Spleen (tissue), 11 donors: ENCODE measurements at regions not wholly inside any gene's neighbourhood (a gene's known extent, or its start where the extent isn't known, plus 50 kb on each side); places are given as distances from the start of the nearest gene placed in this dataset.

ENCODE experiments used
- DNase-seq: peaks from one replicate; pipeline ENCODE4 v3.0.0-alpha.2; 2020
- H3K27ac ChIP-seq, 8 donors: fragments of 200-600 bp; sonication (generic) in 7 of 8; 1 replicate in 4 of 8; 2 replicates in 4 of 8; pipeline versions ENCODE4 v1.5.0 to v1.8.0; 2016 to 2021; ENCODE audit warnings: inconsistent platforms in 4 of 8, mild to moderate bottlenecking in 4 of 8, moderate library complexity in 1 of 8
- H3K27me3 ChIP-seq, 7 donors: fragments of 200-600 bp; sonication (generic) in 6 of 7; replicated peaks in 1 of 7; 1 replicate in 4 of 7; 2 replicates in 3 of 7; pipeline versions ENCODE4 v1.5.0 to v1.8.0; 2016 to 2021; ENCODE audit warnings: inconsistent platforms in 3 of 7, mild to moderate bottlenecking in 1 of 7
- H3K36me3 ChIP-seq, 6 donors: fragments of 200-600 bp; sonication (generic) in 5 of 6; 1 replicate in 4 of 6; 2 replicates in 2 of 6; pipeline versions ENCODE4 v1.5.0 to v1.8.0; 2016 to 2021; ENCODE audit warnings: inconsistent platforms in 2 of 6
- H3K4me1 ChIP-seq, 6 donors: fragments of 200-600 bp; sonication (generic) in 5 of 6; 1 replicate in 3 of 6; 2 replicates in 3 of 6; pipeline versions ENCODE4 v1.5.0 to v1.8.0; 2016 to 2021; ENCODE audit warnings: inconsistent platforms in 3 of 6
- H3K4me3 ChIP-seq, 8 donors: fragments of 200-600 bp; sonication (generic) in 7 of 8; 1 replicate in 4 of 8; 2 replicates in 4 of 8; pipeline versions ENCODE4 v1.5.0 to v1.8.0; 2016 to 2021; ENCODE audit warnings: inconsistent platforms in 4 of 8, mild to moderate bottlenecking in 4 of 8, moderate library complexity in 2 of 8
- H3K9me3 ChIP-seq, 8 donors: fragments of 200-600 bp; sonication (generic) in 7 of 8; 1 replicate in 4 of 8; 2 replicates in 4 of 8; pipeline versions ENCODE4 v1.5.0 to v1.8.0; 2016 to 2021; ENCODE audit warnings: inconsistent platforms in 4 of 8
- CTCF ChIP-seq, 11 experiments: fragments of 200-600 bp in 7 of 11; fragments of 450-650 bp in 4 of 11; sonication (generic) in 4 of 11; IDR thresholded peaks in 8 of 11; conservative IDR thresholded peaks in 3 of 11; 1 replicate in 7 of 11; 2 replicates in 4 of 11; pipeline versions ENCODE4 v1.4.0 to v1.8.0; 2016 to 2021; ENCODE audit warnings: antibody characterized with exemption in 11 of 11, inconsistent platforms in 4 of 11, mild to moderate bottlenecking in 1 of 11
- POLR2A ChIP-seq, 3 donors: fragments of 450-650 bp; IDR thresholded peaks; one replicate each; pipeline ENCODE4 v1.5.1; 2017; ENCODE audit warnings: antibody characterized with exemption in 3 of 3, mild to moderate bottlenecking in 1 of 3
- POLR2AphosphoS5 ChIP-seq, 3 donors: sonication (generic); formaldehyde crosslinking; IDR thresholded peaks; one replicate each; pipeline ENCODE4 v1.5.1; 2017; ENCODE audit warnings: antibody characterized with exemption in 3 of 3
- WGBS, 5 donors: extraction: QIAGEN DNeasy Blood & Tissue Kit in 3 of 5; methylation state at CpG; one replicate each; pipeline versions ENCODE4 v1.1.5 to v1.1.7; 2013 to 2018; 5-methylcytosine and 5-hydroxymethylcytosine counted together
- intact Hi-C: fragments of 100-400 bp; cut with DNase I; formaldehyde crosslinking; loops from one replicate; pipeline ENCODE4 v1.15.0; 2023; ENCODE audit warnings: low total_unique reads
- donor health status: healthy with polysubstance abuse.
- donor health status: DM: no; HTN: no; CAD: no; lungs with moderate emphysema.
- donor health status: DM: no; HTN: no; CAD: no.
- donor health status: Bipolar disorder and iron deficiency.
- donor health status: healthy.
- donor health status: DM: no; HTN: no; CAD: no.
- donor health status: DM: yes; HTN: yes; CAD: no.

GRCh38 chr6:165939601-165940290 lies 227.9 kb downstream of the TBXT start:
- Histone ChIP-seq H3K9me3 (peaks cover 0 to 19% (median 0%) of the 10 kb centered on the region in 8 donors), H3K27me3 (peaks cover 0 to 12% (median 0%) of the 10 kb centered on the region in 7 donors), H3K4me3 (no peak overlapping the region), H3K27ac (no peak overlapping the region), H3K4me1 (no peaks in the 10 kb centered on the region), H3K36me3 (no peaks in the 10 kb centered on the region)
- intact Hi-C loops: no loop called here
- DNase-seq: no peak
- 77 to 85% (median 83%) methylated on average over 10 of the region's 10 CpGs for WGBS, 5 donors
- TF ChIP-seq CTCF (IDR thresholded peaks at IDR 0.05 in 8 of 11, conservative IDR thresholded peaks at IDR 0.05 in 3 of 11) (no peak), POLR2A (IDR thresholded peaks at IDR 0.05) (no peak), POLR2AphosphoS5 (IDR thresholded peaks at IDR 0.05) (no peak)

DNA sequence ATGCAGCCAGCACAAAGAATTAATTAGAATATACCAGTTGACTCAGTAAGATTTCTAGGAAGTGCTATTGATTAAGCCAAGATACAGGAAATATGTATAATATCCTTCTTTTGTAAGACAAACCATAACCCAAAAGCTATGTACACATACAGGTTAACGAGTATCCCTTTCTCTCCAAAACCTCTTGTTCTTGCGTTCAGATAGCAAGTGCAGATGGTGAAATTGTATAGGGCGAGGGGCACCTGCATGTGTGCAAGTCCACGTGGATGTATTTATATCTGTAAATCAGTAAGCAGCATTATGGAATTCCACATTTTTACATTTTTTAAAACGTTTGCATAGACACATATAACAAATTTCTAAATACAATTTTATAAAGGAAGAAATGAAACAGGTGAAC lies 228.6 kb downstream of the TBXT start:
- Histone ChIP-seq H3K4me1 (no peaks in the 10 kb centered on the region), H3K36me3 (no peaks in the 10 kb centered on the region), H3K9me3 (peaks cover 0 to 18% (median 0%) of the 10 kb centered on the region in 8 donors), H3K4me3 (no peak overlapping the region), H3K27me3 (peaks cover 0 to 18% (median 0%) of the 10 kb centered on the region in 7 donors), H3K27ac (no peak overlapping the region)
- intact Hi-C loops: no loop called here
- TF ChIP-seq POLR2AphosphoS5 (IDR thresholded peaks at IDR 0.05) (no peak), CTCF (IDR thresholded peaks at IDR 0.05 in 8 of 11, conservative IDR thresholded peaks at IDR 0.05 in 3 of 11) (no peak), POLR2A (IDR thresholded peaks at IDR 0.05) (no peak)
- no peak for DNase-seq
- WGBS, 5 donors: 69 to 85% (median 76%) methylated on average over 5 of the region's 5 CpGs

GRCh38 chr6:165937564-165938358 lies 229.9 kb downstream of the TBXT start:
- no peak for DNase-seq
- Histone ChIP-seq H3K4me1 (no peaks in the 10 kb centered on the region), H3K27ac (no peak overlapping the region), H3K27me3 (peaks cover 0 to 31% (median 0%) of the 10 kb centered on the region in 7 donors), H3K4me3 (no peak overlapping the region), H3K36me3 (no peaks in the 10 kb centered on the region), H3K9me3 (peaks cover 0 to 9% (median 0%) of the 10 kb centered on the region in 8 donors)
- TF ChIP-seq CTCF (IDR thresholded peaks at IDR 0.05 in 8 of 11, conservative IDR thresholded peaks at IDR 0.05 in 3 of 11) (no peak), POLR2AphosphoS5 (IDR thresholded peaks at IDR 0.05) (no peak), POLR2A (IDR thresholded peaks at IDR 0.05) (no peak)
- 72 to 78% (median 74%) methylated on average over 3 of the region's 3 CpGs for WGBS, 5 donors
- intact Hi-C loops: no loop called here

GRCh38 chr6:165936660-165937059 lies 231.0 kb downstream of the TBXT start:
- no peak for TF ChIP-seq POLR2AphosphoS5 (IDR thresholded peaks at IDR 0.05)
- TF ChIP-seq POLR2A (IDR thresholded peaks at IDR 0.05): no peak
- TF ChIP-seq CTCF (IDR thresholded peaks at IDR 0.05 in 8 of 11, conservative IDR thresholded peaks at IDR 0.05 in 3 of 11): no peak
- H3K4me1 ChIP-seq: no peaks in the 10 kb centered on the region
- intact Hi-C loops: no loop called here
- WGBS, 5 donors: 64 to 87% (median 81%) methylated on average over 4 of the region's 4 CpGs
- H3K36me3 ChIP-seq: no peaks in the 10 kb centered on the region
- no peak for DNase-seq
- no peak overlapping the region for H3K4me3 ChIP-seq
- H3K9me3 ChIP-seq: peaks cover 0 to 2% (median 0%) of the 10 kb centered on the region in 8 donors
- H3K27ac ChIP-seq: no peak overlapping the region
- H3K27me3 ChIP-seq: peaks cover 0 to 41% (median 0%) of the 10 kb centered on the region in 7 donors
